Calu3 (cell line): ENCODE measurements at regions not wholly inside any gene's neighbourhood (a gene's known extent, or its start where the extent isn't known, plus 50 kb on each side); places are given as distances from the start of the nearest gene placed in this dataset.

Experiments
- BruUV-seq: library from RNA; stranded (reverse); fragments of 400-500 nt; replicated peaks from 2 replicates; lab custom pipeline; 2021; lab: Mats Ljungman, UMichigan
- CTCF ChIA-PET: fragments of 300-600 bp; sonication (Branson Sonifier 250); formaldehyde crosslinking; loops from one replicate; lab custom pipeline; 2022; ENCODE audit warnings: antibody characterized with exemption; lab: Charles Lee
- DNase-seq: peaks from one replicate; pipeline ENCODE4 v3.0.0; 2022
- H3K27ac Mint-ChIP-seq: one replicate; pipeline ENCODE4 v1.8.0; 2022; ENCODE audit warnings: mixed read lengths; ENCODE audit not compliant: unreplicated experiment
- H3K27me3 Mint-ChIP-seq: one replicate; pipeline ENCODE4 v1.8.0; 2022; ENCODE audit warnings: mixed read lengths; ENCODE audit not compliant: unreplicated experiment
- H3K36me3 Mint-ChIP-seq: one replicate; pipeline ENCODE4 v1.8.0; 2022; ENCODE audit warnings: mild to moderate bottlenecking, moderate library complexity, mixed read lengths; ENCODE audit not compliant: insufficient read depth, unreplicated experiment
- H3K4me1 Mint-ChIP-seq: one replicate; pipeline ENCODE4 v1.8.0; 2022; ENCODE audit warnings: mild to moderate bottlenecking, low read depth, mixed read lengths; ENCODE audit not compliant: unreplicated experiment
- H3K4me3 Mint-ChIP-seq: one replicate; pipeline ENCODE4 v1.8.0; 2022; ENCODE audit warnings: mild to moderate bottlenecking, low read depth, moderate library complexity, mixed read lengths; ENCODE audit not compliant: unreplicated experiment
- H3K9me3 Mint-ChIP-seq: one replicate; pipeline ENCODE4 v1.8.0; 2022; ENCODE audit warnings: low read depth, mixed read lengths; ENCODE audit not compliant: unreplicated experiment
- CTCF ChIP-seq: fragments of 200-600 bp; IDR thresholded peaks from one replicate; pipeline ENCODE4 v1.8.0; 2022; ENCODE audit warnings: antibody characterized with exemption; ENCODE audit not compliant: unreplicated experiment
- intact Hi-C: fragments of 100-400 bp; cut with micrococcal nuclease; formaldehyde crosslinking; loops from one replicate; pipeline ENCODE4 v1.10.0; 2022; ENCODE audit not compliant: unreplicated experiment

DNA sequence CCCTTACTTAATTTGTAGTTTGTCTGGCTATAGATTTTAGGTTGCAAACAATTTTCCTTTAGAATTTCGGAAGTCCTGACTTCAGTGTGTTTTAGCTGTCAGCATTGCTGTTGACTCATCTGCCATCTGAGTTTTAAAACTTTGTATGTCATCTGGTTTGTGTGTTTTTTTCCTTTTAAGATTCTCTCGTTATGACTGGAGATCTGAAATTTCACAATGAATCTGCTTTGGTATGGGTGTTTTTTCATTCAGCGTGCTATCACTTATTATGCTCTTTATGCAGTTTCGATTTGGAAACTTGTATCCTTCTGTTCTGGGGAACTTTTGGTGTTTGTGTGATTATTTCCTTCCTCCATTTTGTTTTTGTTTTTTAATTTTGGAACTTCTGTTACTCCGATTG, 53.7 kb upstream of the ZNF280D start:
- no peak overlapping the region for H3K4me3 Mint-ChIP-seq
- H3K27ac Mint-ChIP-seq = no peak overlapping the region
- H3K27me3 Mint-ChIP-seq = no peaks in the 10 kb centered on the region
- DNase-seq = no peak
- intact Hi-C loops = no loop called here
- no peaks in the 10 kb centered on the region for H3K9me3 Mint-ChIP-seq
- H3K36me3 Mint-ChIP-seq = no peaks in the 10 kb centered on the region
- TF ChIP-seq CTCF = no peak
- no TSS peak for BruUV-seq
- no peaks in the 10 kb centered on the region for H3K4me1 Mint-ChIP-seq
- CTCF ChIA-PET = no interaction called here

DNA sequence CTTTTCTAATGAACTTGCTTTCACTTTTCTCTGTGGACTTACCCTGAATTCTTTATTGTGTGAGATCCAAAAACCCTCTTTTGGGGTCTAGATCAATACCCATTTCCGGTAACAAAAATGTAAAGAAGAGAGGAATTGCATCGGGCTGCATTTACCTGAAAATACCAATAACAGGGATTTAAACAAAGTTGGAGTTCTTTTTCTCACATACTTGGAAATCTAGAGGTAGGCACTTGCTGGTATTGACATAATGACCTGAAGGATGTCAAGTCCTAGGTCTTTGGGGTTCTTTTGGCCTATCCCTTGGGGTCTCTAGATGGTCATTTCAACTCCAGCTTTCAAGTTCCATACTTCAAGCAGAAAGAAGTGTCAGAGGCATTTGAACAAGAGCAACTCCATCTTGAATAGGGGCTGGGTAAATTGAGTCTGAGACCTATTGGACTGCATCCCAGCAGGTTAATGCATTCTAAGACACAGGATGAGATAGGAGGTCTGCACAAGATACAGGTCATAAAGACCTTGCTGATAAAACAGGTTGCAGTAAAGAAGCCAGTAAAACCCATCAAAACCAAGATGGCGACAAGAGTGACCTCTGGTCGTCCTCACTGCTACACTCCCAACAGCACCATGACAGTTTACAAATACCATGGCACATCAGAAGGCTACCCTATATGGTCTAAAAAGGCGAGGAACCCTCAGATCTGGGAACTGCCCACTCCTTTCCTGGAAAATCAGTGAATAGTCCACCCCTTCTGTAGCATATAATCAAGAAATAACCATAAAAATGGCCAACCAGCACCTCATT, 50.8 kb upstream of the ZNF280D start:
- H3K27ac Mint-ChIP-seq = no peak overlapping the region

DNA sequence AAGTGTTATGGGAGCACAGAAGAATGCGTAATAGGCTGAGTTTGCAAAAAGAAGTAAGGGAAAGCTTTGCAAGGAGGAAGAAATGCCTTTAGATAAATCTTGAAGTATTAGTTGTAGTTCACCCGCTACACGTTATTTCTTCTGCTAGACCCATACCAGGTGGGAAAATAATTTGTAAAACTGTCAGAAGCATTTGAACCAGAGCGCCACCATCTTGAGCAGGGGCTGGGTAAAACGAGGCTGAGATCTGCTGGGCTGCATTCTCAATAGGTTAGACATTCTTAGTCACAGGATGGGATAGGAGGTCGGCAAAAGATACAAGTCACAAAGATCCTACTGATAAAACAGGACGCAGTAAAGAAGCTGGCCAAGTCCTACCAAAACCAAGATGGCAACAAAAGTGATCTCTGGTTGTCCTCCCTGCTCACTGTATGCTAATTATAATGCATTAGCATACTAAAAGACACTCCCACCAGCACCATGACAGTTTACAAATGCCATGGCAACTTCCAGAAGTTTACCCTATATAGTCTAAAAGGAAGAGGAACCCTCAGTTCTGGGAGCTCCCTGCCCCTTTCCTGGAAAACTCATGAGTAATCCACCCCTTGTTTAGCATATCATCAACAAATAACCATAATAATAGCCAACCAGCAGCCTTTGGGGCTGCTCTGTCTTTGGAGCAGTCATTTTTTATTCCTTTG, 50.0 kb upstream of the ZNF280D start:
- no peaks in the 10 kb centered on the region for H3K9me3 Mint-ChIP-seq
- intact Hi-C loops = no loop called here
- H3K4me3 Mint-ChIP-seq = no peak overlapping the region
- no peaks in the 10 kb centered on the region for H3K27me3 Mint-ChIP-seq
- no peak for DNase-seq
- no peaks in the 10 kb centered on the region for H3K4me1 Mint-ChIP-seq
- H3K36me3 Mint-ChIP-seq = no peaks in the 10 kb centered on the region
- TF ChIP-seq CTCF = no peak
- CTCF ChIA-PET = no interaction called here
- no peak overlapping the region for H3K27ac Mint-ChIP-seq
- BruUV-seq = no TSS peak

More for the DNA sequence above, 50.8 kb upstream of the ZNF280D start:
- Mint-ChIP-seq H3K4me1 (no peaks in the 10 kb centered on the region), H3K9me3 (no peaks in the 10 kb centered on the region), H3K4me3 (no peak overlapping the region), H3K27me3 (no peaks in the 10 kb centered on the region), H3K36me3 (no peaks in the 10 kb centered on the region)
- no peak for DNase-seq
- intact Hi-C loops = no loop called here
- TF ChIP-seq CTCF = no peak
- no TSS peak for BruUV-seq
- CTCF ChIA-PET = no interaction called here
